HG03097 (cell line): ENCODE measurements at regions not wholly inside any gene's neighbourhood (a gene's known extent, or its start where the extent isn't known, plus 50 kb on each side); places are given as distances from the start of the nearest gene placed in this dataset.

Experiments used
- ATAC-seq: cut with Tn5 transposase; IDR thresholded peaks from one replicate; pipeline ENCODE4 v1.9.1; 2021; ENCODE audit not compliant: unreplicated experiment, low FRiP score

GRCh38 chr2:2715036-2715818 lies 384.2 kb upstream of the MYT1L start:
- no peak for ATAC-seq

- no peak for ATAC-seq
Observed at GRCh38 chr2:2714408-2714807, 383.3 kb upstream of the MYT1L start.

- ATAC-seq, result no peak
Observed at GRCh38 chr2:2709431-2709770, 378.3 kb upstream of the MYT1L start.

- ATAC-seq, result no peak
Observed at GRCh38 chr2:2708575-2709430, 377.7 kb upstream of the MYT1L start.

- no peak for ATAC-seq
Observed at GRCh38 chr2:2707206-2707991, 376.3 kb upstream of the MYT1L start.

GRCh38 chr2:2706306-2706705 lies 375.2 kb upstream of the MYT1L start:
- ATAC-seq, result no peak

GRCh38 chr2:2705871-2706270 lies 374.8 kb upstream of the MYT1L start:
- ATAC-seq, result no peak

GRCh38 chr2:2704428-2705090 lies 373.5 kb upstream of the MYT1L start:
- ATAC-seq, result no peak

GRCh38 chr2:2703762-2704427 lies 372.8 kb upstream of the MYT1L start:
- no peak for ATAC-seq

GRCh38 chr2:2703172-2703571 lies 372.1 kb upstream of the MYT1L start:
- no peak for ATAC-seq

GRCh38 chr2:2702385-2702784 lies 371.3 kb upstream of the MYT1L start:
- no peak for ATAC-seq

- no peak for ATAC-seq
Observed at GRCh38 chr2:2701813-2702212, 370.7 kb upstream of the MYT1L start.

- ATAC-seq, result no peak
Observed at GRCh38 chr2:2701176-2701781, 370.2 kb upstream of the MYT1L start.

GRCh38 chr2:2699121-2699505 lies 368.0 kb upstream of the MYT1L start:
- ATAC-seq, result no peak

GRCh38 chr2:2698182-2699120 lies 367.4 kb upstream of the MYT1L start:
- ATAC-seq, result no peak

GRCh38 chr2:2696733-2697455 lies 365.8 kb upstream of the MYT1L start:
- no peak for ATAC-seq

GRCh38 chr2:2696325-2696724 lies 365.2 kb upstream of the MYT1L start:
- ATAC-seq, result no peak

- ATAC-seq, result no peak
Observed at GRCh38 chr2:2694746-2695145, 363.7 kb upstream of the MYT1L start.
